Neutrophil (primary cell): ENCODE measurements at regions not wholly inside any gene's neighbourhood (a gene's known extent, or its start where the extent isn't known, plus 50 kb on each side); places are given as distances from the start of the nearest gene placed in this dataset.

Experiments used
- H3K27ac ChIP-seq: fragments of 200-600 bp; sonication (generic); 2 replicates; pipeline ENCODE4 v1.5.1; 2016; ENCODE audit warnings: mild to moderate bottlenecking, moderate library complexity
- H3K27me3 ChIP-seq: fragments of 200-600 bp; sonication (generic); 2 replicates; pipeline ENCODE4 v1.6.0; 2016; ENCODE audit warnings: mild to moderate bottlenecking
- H3K36me3 ChIP-seq: fragments of 200-600 bp; sonication (generic); 2 replicates; pipeline ENCODE4 v1.5.1; 2017
- H3K4me1 ChIP-seq, 2 experiments: fragments of 200-600 bp in 1 of 2; sonication (generic) in 1 of 2; 1 replicate in 1 of 2; 2 replicates in 1 of 2; pipeline versions ENCODE4 v1.5.1 to v1.6.1; 2013 to 2016; ENCODE audit warnings: low read depth in 1 of 2, low read length in 1 of 2, mild to moderate bottlenecking in 1 of 2, moderate library complexity in 1 of 2; ENCODE audit not compliant: control insufficient read depth in 1 of 2, insufficient read depth in 1 of 2
- H3K4me3 ChIP-seq, 2 experiments: fragments of 200-600 bp in 1 of 2; sonication (generic) in 1 of 2; 1 replicate in 1 of 2; 2 replicates in 1 of 2; pipeline ENCODE4 v1.5.1; 2013 to 2016; ENCODE audit warnings: low read depth in 1 of 2, low read length in 1 of 2, mild to moderate bottlenecking in 1 of 2, moderate library complexity in 1 of 2
- H3K9me3 ChIP-seq: fragments of 200-600 bp; sonication (generic); 2 replicates; pipeline ENCODE4 v1.5.1; 2016
- TF ChIP-seq, protein P1 (sequence below): fragments of 200-600 bp; sonication (generic); IDR thresholded peaks from 2 replicates; pipeline ENCODE4 v1.5.1; 2016; ENCODE audit warnings: antibody characterized with exemption

DNA sequence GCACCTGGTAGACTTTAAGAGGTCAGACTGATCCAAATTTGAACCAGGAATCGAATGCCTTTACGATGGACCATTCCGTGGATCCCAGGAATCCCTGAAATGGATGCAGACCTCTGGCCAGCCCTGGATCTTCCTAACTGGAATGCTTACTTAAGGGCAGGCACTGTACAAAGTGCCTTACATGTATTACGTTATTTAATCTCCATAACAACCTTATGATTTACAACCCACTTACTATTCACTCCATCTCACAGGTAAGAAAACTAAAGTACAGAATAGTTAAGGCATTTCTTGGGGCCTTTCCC is 93.6 kb downstream of the HSPH1 start:
- H3K4me3 ChIP-seq, result no peak overlapping the region
- peaks cover 26% of the 10 kb centered on the region for H3K27me3 ChIP-seq
- TF ChIP-seq, protein P1, sequence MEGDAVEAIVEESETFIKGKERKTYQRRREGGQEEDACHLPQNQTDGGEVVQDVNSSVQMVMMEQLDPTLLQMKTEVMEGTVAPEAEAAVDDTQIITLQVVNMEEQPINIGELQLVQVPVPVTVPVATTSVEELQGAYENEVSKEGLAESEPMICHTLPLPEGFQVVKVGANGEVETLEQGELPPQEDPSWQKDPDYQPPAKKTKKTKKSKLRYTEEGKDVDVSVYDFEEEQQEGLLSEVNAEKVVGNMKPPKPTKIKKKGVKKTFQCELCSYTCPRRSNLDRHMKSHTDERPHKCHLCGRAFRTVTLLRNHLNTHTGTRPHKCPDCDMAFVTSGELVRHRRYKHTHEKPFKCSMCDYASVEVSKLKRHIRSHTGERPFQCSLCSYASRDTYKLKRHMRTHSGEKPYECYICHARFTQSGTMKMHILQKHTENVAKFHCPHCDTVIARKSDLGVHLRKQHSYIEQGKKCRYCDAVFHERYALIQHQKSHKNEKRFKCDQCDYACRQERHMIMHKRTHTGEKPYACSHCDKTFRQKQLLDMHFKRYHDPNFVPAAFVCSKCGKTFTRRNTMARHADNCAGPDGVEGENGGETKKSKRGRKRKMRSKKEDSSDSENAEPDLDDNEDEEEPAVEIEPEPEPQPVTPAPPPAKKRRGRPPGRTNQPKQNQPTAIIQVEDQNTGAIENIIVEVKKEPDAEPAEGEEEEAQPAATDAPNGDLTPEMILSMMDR, result no peak
- no peaks in the 10 kb centered on the region for H3K4me1 ChIP-seq
- H3K27ac ChIP-seq, result no peak overlapping the region
- no peaks in the 10 kb centered on the region for H3K36me3 ChIP-seq
- H3K9me3 ChIP-seq, result no peaks in the 10 kb centered on the region

DNA sequence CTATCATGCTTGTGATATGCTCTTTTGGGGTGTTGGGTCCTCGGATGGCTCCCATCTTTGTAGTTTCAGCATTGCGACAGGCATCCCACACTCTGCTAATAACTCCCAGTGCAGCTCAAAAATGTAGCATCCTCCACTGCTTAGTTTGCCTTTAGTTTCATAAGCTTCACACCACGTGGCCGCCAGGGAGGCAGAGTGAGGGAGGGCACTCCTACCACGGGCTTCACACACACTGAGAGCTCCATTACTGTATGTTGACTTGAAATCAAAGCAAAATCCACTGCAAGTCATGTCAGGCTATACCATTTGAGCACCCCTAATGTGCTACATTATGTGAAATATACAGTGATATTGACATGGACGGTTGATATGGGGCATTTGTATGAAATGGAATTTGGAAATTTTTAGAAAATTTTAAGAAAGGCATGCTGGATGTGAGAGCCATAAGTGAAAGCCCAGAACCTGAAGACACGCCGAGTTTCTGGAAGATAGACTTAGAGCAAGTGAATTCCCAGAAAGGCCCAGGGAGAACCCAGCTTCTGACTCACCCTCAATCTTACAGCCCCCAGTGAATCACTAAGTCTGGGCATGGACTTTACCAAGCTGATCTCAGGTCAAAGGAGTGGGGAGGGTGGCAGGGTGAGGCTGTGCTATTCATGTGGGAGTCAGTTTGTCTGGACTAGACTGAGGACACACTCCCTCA is 94.1 kb downstream of the HSPH1 start:
- TF ChIP-seq, protein P1, result no peak
- Histone ChIP-seq H3K9me3 (no peaks in the 10 kb centered on the region), H3K4me1 (no peaks in the 10 kb centered on the region), H3K27ac (no peak overlapping the region), H3K4me3 (no peak overlapping the region), H3K27me3 (peaks cover 29% of the 10 kb centered on the region), H3K36me3 (no peaks in the 10 kb centered on the region)

DNA sequence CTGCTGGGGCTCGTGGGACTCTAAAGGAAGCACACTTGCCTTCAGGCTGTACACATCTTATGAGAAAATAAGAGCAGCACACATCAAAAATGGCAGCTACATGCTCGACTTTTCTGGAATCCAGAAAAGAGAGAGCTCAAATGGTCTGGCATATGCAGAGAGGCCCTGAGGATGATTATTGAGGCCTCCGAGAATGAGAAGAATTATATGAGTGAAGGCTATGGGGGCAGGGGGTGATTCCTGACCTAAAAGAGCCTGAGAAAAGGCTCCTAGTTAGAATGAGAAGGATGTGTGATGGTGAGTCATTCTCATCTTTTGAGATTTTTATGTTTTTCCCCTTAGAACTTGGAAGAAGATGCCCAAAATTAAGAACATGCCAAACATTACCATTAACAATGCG is 97.1 kb downstream of the HSPH1 start:
- no peak overlapping the region for H3K27ac ChIP-seq
- TF ChIP-seq, protein P1, result no peak
- no peaks in the 10 kb centered on the region for H3K9me3 ChIP-seq
- peaks cover 37% of the 10 kb centered on the region for H3K27me3 ChIP-seq
- no peaks in the 10 kb centered on the region for H3K4me1 ChIP-seq
- H3K36me3 ChIP-seq, result no peaks in the 10 kb centered on the region
- H3K4me3 ChIP-seq, result no peak overlapping the region

DNA sequence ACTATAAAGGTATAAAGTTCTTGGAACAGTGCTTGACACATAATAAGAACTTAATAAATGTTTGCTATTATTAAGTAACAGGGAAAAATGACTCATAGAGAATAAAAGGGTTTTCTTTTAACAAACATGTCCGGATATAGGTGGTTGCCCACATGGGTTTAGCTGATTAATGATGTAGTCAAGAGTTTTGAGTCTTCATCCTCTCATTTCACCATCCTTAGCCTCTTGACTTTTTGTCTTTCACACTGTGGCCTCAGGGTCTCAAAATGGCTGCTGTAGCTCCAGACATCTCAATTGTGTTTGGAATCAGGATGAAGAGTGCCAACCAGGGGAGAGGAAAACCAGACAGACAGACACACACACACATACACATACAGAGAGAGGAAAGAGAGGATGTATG is 97.9 kb downstream of the HSPH1 start:
- TF ChIP-seq, protein P1, result no peak
- H3K36me3 ChIP-seq, result no peaks in the 10 kb centered on the region
- no peaks in the 10 kb centered on the region for H3K4me1 ChIP-seq
- no peak overlapping the region for H3K27ac ChIP-seq
- no peaks in the 10 kb centered on the region for H3K9me3 ChIP-seq
- peaks cover 37% of the 10 kb centered on the region for H3K27me3 ChIP-seq
- no peak overlapping the region for H3K4me3 ChIP-seq

DNA sequence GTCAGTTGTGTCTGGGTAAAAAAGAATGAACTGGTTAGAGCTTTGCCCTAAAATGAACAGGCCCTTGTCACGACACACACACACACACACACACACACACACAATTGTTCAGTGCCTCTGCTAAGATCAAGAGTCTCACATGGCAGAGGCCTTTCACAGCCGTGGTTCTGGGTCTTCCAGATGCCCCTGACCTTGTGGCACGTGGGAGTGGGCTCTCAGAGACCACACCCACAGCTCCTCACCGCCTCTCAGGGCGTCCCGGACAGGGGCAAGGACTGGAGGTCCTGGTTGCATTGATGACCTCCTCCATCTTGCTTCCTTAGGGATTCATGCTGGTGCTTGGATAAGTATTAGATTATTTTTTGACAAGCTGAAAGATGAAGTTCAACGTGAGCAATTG is 101.0 kb downstream of the HSPH1 start:
- Histone ChIP-seq H3K27ac (no peak overlapping the region), H3K36me3 (no peaks in the 10 kb centered on the region), H3K27me3 (peaks cover 46% of the 10 kb centered on the region), H3K4me3 (no peak overlapping the region), H3K9me3 (no peaks in the 10 kb centered on the region), H3K4me1 (no peaks in the 10 kb centered on the region)
- TF ChIP-seq, protein P1, result no peak

DNA sequence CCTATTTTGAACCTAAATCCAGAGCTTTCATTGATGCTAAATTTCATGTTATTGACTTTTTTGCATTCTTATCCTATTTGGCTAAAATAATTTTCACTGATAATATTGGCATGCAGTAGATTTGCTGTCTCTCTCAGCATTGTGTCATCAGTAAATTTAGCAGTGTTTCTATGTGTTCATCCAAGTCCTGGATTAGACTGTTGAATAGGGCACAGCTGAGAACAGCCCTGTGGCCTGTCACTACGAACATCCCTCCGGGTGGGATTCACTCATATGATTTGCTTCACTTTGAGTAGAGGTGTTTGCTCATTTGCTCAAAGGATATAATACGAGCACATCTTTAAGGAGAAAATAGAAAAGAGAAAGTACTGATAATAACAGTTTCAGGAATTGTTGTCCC is 101.5 kb downstream of the HSPH1 start:
- TF ChIP-seq, protein P1, result no peak
- Histone ChIP-seq H3K27ac (no peak overlapping the region), H3K4me1 (no peaks in the 10 kb centered on the region), H3K27me3 (peaks cover 46% of the 10 kb centered on the region), H3K36me3 (no peaks in the 10 kb centered on the region), H3K4me3 (no peak overlapping the region), H3K9me3 (no peaks in the 10 kb centered on the region)
